NB4 (cell line): ENCODE measurements at regions not wholly inside any gene's neighbourhood (a gene's known extent, or its start where the extent isn't known, plus 50 kb on each side); places are given as distances from the start of the nearest gene placed in this dataset.

Experiments used
- MAX ChIP-seq: IDR thresholded peaks from 2 replicates; pipeline ENCODE4 v1.6.1; 2011; ENCODE audit warnings: low read depth, low read length
- POLR2A ChIP-seq: IDR thresholded peaks from 2 replicates; pipeline ENCODE4 v1.6.1; 2011; ENCODE audit warnings: mild to moderate bottlenecking; ENCODE audit not compliant: insufficient read length; ENCODE audit errors: extremely low read depth
- TF ChIP-seq, protein P1 (sequence below): IDR thresholded peaks from one replicate; pipeline ENCODE4 v1.5.1; 2012; ENCODE audit warnings: low read depth, low read length

GRCh38 chr15:58292751-58293175 is 139.0 kb upstream of the LIPC start:
- TF ChIP-seq, protein P1, sequence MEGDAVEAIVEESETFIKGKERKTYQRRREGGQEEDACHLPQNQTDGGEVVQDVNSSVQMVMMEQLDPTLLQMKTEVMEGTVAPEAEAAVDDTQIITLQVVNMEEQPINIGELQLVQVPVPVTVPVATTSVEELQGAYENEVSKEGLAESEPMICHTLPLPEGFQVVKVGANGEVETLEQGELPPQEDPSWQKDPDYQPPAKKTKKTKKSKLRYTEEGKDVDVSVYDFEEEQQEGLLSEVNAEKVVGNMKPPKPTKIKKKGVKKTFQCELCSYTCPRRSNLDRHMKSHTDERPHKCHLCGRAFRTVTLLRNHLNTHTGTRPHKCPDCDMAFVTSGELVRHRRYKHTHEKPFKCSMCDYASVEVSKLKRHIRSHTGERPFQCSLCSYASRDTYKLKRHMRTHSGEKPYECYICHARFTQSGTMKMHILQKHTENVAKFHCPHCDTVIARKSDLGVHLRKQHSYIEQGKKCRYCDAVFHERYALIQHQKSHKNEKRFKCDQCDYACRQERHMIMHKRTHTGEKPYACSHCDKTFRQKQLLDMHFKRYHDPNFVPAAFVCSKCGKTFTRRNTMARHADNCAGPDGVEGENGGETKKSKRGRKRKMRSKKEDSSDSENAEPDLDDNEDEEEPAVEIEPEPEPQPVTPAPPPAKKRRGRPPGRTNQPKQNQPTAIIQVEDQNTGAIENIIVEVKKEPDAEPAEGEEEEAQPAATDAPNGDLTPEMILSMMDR = no peak
- TF ChIP-seq POLR2A (no peak), MAX (no peak)
